Progenitor cell of endocrine pancreas (in vitro differentiated cells): ENCODE measurements at regions not wholly inside any gene's neighbourhood (a gene's known extent, or its start where the extent isn't known, plus 50 kb on each side); places are given as distances from the start of the nearest gene placed in this dataset.

Source experiments
- DNase-seq: peaks from one replicate; pipeline ENCODE4 v3.0.0; 2021; ENCODE audit warnings: low spot score; ENCODE audit not compliant: unreplicated experiment
- H3K27ac Mint-ChIP-seq: 2 replicates; pipeline ENCODE4 v1.8.0; 2021; ENCODE audit warnings: mild to moderate bottlenecking, moderate library complexity, mixed read lengths
- H3K27me3 Mint-ChIP-seq: 2 replicates; pipeline ENCODE4 v1.8.0; 2021; ENCODE audit warnings: mixed read lengths
- H3K36me3 Mint-ChIP-seq: 2 replicates; pipeline ENCODE4 v1.8.0; 2022; ENCODE audit warnings: mixed read lengths; ENCODE audit not compliant: insufficient read depth
- H3K4me1 Mint-ChIP-seq: 2 replicates; pipeline ENCODE4 v1.8.0; 2021; ENCODE audit warnings: low read depth, mixed read lengths
- H3K4me3 Mint-ChIP-seq: 2 replicates; pipeline ENCODE4 v1.8.0; 2021; ENCODE audit warnings: low read depth, mild to moderate bottlenecking, moderate library complexity, mixed read lengths
- H3K9me3 Mint-ChIP-seq: 2 replicates; pipeline ENCODE4 v1.8.0; 2021; ENCODE audit warnings: low read depth, mixed read lengths
- TF ChIP-seq, protein P1 (sequence below): fragments of 200-600 bp; sonication (generic); IDR thresholded peaks from one replicate; pipeline ENCODE4 v1.5.0; 2021; ENCODE audit warnings: antibody characterized with exemption, mild to moderate bottlenecking; ENCODE audit not compliant: unreplicated experiment

DNA sequence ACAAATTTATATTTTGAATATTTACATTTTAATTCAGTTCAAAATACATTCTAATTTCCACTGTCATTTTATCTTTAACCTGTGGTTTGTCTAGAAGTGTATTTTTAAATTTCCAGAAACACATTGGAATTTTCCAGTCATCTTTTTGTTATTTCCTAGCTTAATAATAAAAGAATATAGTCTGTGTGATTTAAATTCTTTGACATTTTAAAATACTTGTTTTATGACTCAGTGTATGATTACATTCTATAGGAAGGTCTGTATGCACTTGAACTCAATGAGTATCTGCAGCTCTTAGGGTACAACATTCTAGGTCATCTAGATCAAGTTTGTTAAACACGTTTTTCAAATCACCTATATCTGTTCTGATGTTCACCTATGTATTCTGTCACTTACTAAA is 88.3 kb upstream of the MBOAT2 start:
- H3K27ac Mint-ChIP-seq: no peak overlapping the region
- TF ChIP-seq, protein P1, sequence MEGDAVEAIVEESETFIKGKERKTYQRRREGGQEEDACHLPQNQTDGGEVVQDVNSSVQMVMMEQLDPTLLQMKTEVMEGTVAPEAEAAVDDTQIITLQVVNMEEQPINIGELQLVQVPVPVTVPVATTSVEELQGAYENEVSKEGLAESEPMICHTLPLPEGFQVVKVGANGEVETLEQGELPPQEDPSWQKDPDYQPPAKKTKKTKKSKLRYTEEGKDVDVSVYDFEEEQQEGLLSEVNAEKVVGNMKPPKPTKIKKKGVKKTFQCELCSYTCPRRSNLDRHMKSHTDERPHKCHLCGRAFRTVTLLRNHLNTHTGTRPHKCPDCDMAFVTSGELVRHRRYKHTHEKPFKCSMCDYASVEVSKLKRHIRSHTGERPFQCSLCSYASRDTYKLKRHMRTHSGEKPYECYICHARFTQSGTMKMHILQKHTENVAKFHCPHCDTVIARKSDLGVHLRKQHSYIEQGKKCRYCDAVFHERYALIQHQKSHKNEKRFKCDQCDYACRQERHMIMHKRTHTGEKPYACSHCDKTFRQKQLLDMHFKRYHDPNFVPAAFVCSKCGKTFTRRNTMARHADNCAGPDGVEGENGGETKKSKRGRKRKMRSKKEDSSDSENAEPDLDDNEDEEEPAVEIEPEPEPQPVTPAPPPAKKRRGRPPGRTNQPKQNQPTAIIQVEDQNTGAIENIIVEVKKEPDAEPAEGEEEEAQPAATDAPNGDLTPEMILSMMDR: no peak
- H3K36me3 Mint-ChIP-seq: no peaks in the 10 kb centered on the region
- DNase-seq: no peak
- no peaks in the 10 kb centered on the region for H3K9me3 Mint-ChIP-seq
- H3K27me3 Mint-ChIP-seq: peaks cover 9% of the 10 kb centered on the region
- no peak overlapping the region for H3K4me3 Mint-ChIP-seq
- peaks cover 5% of the 10 kb centered on the region for H3K4me1 Mint-ChIP-seq

DNA sequence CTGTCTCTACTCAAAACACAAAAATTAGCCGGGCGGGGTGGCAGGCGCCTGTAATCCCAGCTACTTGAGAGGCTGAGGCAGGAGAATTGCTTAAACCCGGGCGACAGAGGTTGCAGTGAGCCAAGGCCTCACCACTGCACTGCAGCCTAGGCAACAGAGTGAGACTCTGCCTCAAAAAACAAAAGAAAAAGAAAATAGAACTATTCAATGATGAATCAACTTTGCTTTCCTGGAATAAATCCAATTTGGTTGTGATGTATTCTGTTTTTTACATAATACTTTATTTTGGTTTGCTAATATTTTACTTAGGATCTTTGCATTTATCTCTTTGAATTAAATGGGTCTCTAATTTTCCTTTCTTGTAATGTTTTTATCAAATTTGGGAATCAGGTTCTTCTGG is 86.3 kb upstream of the MBOAT2 start:
- Mint-ChIP-seq H3K36me3 (no peaks in the 10 kb centered on the region), H3K27ac (no peak overlapping the region), H3K4me1 (peaks cover 5% of the 10 kb centered on the region), H3K9me3 (no peaks in the 10 kb centered on the region), H3K27me3 (peaks cover 7% of the 10 kb centered on the region), H3K4me3 (no peak overlapping the region)
- TF ChIP-seq, protein P1: no peak
- no peak for DNase-seq

DNA sequence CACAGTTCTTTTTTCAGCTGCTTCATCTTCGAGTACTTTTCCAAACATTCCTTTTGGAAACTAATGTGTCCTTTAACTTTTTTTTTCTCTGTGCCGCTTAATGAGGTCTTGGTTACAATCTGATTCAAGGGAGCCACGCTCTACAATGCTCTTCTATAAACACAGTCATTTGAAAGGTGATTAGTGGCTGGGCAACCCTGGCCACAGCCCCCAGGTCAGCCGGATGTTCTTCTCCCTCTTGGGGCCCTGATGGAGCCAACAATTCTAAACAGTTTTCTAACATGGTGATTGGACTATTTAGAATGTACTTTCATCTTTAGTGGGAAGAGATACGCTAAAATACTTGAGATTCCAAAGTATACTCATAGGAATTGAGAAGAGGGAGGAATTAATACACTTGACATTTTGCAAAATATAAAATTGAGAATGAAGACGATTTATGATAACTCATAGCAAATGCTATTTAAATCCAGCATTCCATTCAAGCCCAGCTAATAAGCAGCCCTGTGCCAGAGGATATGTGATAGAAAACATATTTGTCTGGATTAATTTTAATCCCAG is 83.7 kb upstream of the MBOAT2 start:
- no peaks in the 10 kb centered on the region for H3K27me3 Mint-ChIP-seq
- DNase-seq: no peak
- no peak overlapping the region for H3K4me3 Mint-ChIP-seq
- TF ChIP-seq, protein P1: no peak
- peaks cover 5% of the 10 kb centered on the region for H3K4me1 Mint-ChIP-seq
- H3K9me3 Mint-ChIP-seq: peaks cover 3% of the 10 kb centered on the region
- H3K36me3 Mint-ChIP-seq: no peaks in the 10 kb centered on the region
- no peak overlapping the region for H3K27ac Mint-ChIP-seq

DNA sequence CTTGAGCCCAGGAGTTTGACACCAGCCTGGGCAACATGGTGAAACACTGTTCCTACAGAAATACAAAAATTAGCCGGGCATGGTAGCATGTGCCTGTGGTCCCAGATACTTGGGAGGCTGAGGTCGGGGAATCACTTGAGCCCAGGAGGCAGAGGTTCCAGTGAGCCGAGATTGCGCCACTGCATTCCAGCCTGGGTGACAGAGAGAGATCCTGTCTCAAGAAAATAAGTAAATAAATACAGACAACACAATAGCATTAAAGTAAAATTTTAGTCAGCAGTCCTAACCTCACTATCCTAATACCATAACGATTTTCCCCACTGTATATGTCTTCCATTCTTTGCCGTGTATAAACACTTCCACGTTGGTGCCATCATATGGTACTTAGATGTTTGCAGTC is 83.0 kb upstream of the MBOAT2 start:
- H3K27ac Mint-ChIP-seq: no peak overlapping the region
- H3K9me3 Mint-ChIP-seq: peaks cover 8% of the 10 kb centered on the region
- H3K4me1 Mint-ChIP-seq: peaks cover 5% of the 10 kb centered on the region
- no peak for DNase-seq
- no peak overlapping the region for H3K4me3 Mint-ChIP-seq
- TF ChIP-seq, protein P1: no peak
- H3K27me3 Mint-ChIP-seq: no peaks in the 10 kb centered on the region
- no peaks in the 10 kb centered on the region for H3K36me3 Mint-ChIP-seq

DNA sequence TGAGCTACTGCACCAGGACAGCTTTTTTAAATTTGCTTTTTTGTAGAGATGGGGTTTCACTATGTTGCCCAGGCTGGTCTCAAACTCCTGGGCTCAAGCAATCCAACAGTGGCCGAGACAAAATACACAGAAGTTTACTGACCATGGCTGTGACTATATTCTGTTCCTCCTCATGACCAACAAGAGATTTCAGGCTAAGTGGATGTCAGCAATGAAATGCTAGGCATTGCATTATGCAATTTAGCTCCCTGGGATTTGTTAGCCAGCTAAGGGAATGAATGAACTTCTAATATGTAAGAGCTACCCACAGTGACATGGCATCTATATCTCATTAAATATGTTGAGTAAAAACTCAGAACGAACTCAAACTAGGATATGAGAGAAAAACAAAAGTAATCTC is 81.9 kb upstream of the MBOAT2 start:
- DNase-seq: no peak
- Mint-ChIP-seq H3K27ac (no peak overlapping the region), H3K36me3 (no peaks in the 10 kb centered on the region), H3K4me3 (no peak overlapping the region), H3K9me3 (peaks cover 9% of the 10 kb centered on the region), H3K4me1 (peaks cover 5% of the 10 kb centered on the region), H3K27me3 (no peaks in the 10 kb centered on the region)
- TF ChIP-seq, protein P1: no peak
